SHP77 (cell line): ENCODE measurements at regions not wholly inside any gene's neighbourhood (a gene's known extent, or its start where the extent isn't known, plus 50 kb on each side); places are given as distances from the start of the nearest gene placed in this dataset.
"Not testable (repeated sequence)": the region's sequence is repeated elsewhere in the genome, so short reads cannot be mapped to it uniquely, and the experiment has no call there.

Source experiments
- DNase-seq, 2 experiments: peaks; one replicate each; lab custom pipeline; 2025; lab: John Stamatoyannopoulos, UW

DNA sequence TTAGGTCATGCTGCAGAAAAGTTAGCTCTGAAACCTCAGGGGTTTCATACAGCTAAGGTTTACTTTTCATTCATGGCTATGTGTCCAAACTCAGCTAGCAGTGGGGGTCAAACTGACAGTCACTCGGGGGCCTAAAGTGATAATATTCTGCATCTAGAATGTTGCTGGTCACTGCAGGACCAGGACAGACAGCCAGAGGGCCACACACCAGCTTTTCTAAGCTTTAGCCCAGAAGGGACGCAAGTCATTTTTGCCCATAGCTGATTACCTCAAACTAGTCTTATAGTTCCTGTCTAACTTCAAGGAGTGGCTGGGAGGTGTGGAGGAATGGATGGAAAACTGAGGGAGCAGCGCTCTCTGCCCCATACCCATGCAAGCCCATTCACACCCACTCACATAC lies 163.0 kb upstream of the NLRP1 start:
- no peak for DNase-seq

DNA sequence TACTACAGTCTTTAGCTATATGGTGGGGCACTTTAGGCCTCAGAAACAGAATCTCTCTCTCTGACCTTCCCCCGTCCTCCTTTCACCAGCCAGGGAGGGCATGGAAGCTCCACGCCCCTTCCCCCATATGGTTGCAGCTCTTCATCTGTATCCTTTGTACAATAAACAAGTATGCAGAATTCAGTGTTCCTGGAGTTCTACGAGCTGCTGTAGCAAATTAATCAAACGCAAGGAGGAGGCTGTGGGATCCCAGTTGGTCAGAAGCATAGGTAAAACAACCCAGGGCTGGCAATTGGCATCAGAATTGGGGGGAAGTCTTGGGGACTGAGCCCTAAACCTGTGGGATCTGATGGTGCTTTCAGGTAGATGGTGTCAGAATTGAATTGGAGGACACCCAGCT lies 163.7 kb upstream of the NLRP1 start:
- DNase-seq, result no peak

DNA sequence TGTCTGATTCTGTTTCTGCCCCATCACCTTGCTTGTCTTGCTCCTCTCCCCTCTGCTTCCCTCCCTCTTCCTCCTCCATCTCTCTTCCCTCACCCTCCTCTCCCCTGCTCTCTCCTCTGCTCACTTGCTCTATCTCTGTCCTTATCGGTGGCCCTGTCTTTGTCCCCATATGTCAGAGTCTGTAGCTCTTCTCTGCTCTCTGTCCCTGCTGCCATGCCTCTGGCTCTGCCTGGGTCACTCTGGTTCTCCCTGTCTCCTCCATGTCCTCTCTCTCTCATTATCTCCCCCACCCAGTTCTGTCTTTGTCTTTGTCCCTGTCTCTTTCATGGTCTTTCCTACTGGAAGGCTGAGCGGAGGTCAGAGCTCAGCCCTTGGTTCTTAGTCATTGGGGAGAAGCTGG lies 169.1 kb upstream of the NLRP1 start:
- DNase-seq, result no peak

DNA sequence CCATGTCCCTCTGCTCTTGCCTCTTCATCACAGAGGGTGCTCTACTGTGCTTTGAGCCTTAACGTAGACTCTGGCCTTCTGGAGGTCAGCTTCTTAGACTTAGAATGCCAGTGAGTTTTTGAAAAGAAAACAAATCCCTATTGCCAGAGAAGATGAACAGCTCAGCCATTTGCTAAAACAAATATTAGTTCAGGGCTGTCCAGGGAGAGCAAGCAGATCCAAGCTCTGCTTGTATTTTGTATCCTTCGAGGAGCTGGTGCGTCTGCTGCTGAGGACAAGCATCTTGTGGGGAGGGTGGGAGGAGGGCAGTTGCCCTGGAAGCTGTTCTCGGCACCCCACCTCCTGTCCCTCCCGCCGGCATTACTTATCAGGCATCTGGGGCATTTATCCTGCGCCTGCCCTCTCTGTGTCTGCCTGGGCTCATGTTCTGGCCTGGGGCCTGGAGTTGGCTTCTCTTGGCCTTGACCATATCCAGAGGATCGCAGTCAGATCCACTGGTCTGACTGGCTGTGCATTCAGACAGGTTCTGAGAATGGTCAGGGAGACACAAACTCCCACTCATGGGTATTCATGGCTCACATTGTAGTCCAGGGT lies 173.1 kb upstream of the NLRP1 start:
- no peak for DNase-seq

DNA sequence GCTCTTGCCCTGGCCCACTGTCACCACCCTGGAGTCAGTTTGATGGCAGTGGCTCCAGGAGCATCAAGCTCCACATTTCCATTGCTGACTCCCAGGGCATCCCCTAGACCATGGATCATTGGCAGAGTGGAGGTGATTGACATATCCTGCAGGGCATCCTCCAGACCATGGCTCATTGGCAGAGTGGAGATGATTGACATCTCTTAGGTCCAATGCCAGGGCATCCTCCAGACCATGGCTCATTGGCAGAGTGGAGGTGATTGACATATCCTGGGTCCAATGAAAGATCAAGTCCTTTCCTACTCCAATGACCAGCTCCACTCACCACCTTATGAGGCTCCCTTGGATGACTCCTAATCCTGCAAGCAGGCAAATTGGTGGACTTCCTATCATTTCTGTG lies 174.3 kb upstream of the NLRP1 start:
- no peak for DNase-seq

DNA sequence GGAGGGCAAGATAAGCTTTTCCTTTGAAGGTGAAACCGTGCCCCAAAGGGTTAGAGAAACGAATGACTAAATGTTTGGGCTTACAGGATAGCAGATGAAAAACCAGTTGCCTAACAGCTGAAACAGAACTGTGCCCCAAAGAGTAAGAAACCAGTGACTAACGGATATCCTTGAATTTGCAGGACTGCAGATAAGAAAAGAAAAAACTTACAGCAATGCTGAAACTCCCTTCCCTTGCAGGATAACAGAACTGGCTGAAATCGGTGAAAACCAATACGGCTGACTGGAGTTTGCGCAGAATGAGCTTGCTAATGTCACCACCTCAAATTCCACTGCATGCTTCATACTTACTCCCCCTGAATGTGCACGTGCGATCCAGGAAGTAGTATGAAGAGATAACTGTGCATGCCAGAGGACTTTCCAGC lies 175.2 kb upstream of the NLRP1 start:
- DNase-seq, result no peak

DNA sequence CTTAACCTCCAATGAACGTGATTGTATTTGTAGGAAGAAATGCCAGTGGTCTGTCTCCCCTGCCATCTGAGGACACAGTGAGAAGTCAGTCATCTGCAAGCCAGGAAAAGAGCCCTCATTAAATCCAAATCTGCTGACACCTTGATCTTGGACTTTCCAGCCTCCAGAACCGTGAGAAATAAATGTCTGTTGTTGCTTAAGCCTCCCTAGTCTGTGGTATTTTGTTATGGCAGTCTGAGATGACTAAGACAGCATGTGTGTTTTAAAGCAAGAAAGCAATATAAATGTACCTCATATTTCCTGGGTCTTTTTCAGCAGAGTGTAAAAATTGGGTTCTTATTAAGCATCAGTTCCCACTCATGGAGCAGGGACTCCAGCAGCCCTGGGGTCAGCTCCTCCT lies 177.9 kb upstream of the NLRP1 start:
- DNase-seq, result no peak

DNA sequence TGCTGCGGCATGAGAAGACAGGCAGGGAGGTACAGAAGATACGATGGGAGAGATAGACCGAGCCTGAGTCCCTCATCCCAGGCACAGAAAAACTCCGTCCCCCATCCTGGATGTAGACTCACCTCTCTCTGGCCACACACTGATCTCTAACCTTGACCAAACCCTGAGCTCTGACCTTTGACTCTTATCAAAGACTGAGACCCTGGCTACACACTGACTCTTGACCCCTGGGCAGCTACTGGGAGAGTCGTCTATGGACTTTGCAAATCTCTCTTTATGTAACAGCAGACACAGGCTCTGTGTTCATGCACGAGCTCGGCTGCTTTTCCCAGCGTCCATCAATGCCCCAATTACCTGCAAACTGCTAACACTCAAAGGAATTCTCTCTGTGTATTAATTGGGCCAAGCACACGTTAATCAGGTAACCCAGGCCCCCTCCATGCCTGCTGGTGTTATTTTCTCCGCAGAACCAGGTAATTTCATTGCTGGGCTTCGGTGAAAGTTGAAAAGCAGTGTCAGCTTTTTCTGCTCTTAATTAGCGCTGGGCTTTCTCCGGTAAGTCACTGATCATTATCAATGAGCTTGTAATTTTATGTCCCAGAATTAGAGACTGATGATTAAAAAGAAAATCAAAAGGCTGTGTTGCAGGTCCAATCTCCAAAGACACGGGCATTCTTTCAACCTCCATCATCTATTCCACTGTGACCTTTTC lies 179.4 kb upstream of the NLRP1 start:
- DNase-seq, result no peak

DNA sequence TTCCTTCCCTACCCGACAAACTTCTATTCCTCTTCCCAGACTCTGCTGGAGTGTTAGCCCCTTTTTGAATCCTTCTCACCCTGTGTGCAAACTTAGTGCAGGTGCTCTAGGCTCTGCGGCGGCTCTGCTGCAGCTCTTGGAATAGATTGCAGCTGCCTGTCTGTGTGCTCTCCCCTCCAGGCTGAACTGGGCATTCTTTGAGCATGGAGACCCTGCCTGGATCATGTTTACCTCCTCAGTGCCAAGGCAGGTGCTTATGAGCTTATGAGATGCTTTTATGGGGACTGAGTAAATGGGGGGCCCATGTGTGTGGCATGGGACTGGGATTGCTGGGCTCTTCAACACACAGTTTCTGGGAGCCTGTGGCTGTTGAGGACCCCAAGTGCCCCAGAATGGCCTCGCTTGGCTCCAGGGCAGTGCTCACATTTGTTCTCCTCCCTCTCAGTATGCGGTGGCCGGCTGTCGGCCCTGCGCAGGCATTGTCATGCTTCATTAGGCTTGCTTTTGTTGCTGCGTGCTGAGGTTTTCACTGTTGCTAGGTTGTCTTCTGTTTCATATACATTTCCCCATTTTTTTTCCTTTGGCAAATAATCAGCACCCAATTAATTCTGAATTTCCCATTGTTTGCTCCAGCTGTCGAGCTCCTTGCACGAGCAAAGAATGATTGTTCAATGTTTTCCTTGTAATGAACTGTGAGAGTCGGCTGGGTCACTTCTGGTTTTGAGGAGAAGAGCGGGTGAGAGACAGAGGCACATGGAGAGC lies 185.5 kb upstream of the NLRP1 start:
- DNase-seq, result no peak

DNA sequence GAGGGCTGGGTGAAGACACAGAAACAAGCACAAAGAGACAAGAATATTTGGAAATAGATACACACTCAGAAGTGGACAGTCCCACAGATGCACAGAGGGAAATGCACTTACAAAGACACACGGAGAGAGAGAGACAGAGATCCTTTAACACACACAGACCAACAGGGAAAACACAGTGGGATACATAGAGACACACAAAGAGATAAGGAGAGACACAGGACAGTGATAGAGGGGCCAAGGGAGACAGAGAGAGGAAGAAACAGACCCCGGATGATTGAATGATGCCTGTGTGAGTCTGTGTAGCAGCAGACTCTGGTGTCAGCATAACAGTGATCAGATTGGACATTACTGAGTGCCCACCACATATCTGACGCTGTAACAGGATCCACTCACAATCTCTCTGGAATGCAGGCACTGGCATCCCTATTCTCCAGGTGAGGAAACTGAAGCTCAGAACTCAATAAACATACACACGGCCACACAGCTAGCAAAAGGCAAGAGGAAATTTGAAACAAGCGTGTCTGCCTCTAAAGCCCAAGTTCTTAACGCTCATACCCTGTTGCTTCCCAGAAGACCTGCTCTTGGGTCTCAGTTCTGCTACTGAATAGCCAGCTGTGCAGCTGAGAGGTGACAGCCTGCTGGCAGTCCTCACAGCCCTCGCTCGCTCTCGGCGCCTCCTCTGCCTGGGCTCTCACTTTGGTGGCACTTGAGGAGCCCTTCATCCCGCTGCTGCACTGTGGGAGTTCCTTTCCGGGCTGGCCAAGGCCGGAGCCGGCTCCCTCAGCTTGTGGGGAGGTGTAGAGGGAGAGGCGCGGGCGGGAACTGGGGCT lies 186.3 kb upstream of the NLRP1 start:
- no peak for DNase-seq

DNA sequence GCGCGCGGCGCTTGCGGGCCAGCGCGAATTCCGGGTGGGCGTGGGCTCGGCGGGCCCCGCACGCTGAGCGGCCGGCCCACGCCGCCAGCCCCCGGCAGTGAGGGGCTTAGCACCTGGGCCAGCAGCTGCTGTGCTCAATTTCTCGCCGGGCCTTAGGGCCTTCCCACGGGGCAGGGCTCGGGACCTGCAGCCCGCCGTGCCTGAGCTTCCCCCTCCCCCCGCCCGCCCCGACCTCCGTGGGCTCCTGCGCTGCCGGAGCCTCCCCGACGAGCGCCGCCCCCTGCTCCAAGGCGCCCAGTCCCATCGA lies 186.9 kb upstream of the NLRP1 start:
- DNase-seq, result not testable (repeated sequence)

DNA sequence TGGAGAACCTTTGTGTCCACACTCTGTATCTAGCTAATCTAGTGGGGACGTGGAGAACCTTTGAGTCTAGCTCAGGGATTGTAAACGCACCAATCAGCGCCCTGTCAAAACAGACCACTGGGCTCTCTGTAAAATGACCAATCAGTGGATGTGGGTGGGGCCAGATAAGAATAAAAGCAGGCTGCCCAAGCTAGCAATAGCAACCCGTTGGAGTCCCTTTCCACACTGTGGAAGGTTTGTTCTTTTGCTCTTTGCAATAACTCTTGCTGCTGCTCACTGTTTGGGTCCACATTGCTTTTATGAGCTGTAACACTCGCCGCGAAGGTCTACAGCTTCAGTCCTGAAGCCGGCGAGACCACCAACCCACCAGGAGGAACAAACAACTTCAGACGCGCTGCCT lies 187.7 kb upstream of the NLRP1 start:
- DNase-seq, result not testable (repeated sequence)

DNA sequence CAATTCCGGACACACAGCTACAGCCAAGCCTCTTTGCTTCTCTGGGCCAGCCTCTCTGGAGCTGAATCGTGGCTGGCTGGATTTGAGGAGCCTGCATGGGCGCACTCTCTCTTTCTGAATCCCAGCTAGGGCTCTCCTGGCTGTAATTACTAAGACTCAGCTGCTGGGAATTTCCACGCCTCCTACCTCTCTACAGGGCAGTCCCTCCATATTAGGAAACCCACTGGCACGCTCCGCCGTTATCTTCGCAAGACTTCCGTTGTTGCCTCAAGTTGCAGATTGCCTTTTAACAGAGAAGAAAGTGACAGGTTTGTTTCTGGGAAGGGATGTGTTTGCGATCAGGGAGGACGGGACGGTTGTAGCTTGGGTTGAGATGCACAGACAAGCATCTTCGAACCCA lies 188.4 kb upstream of the NLRP1 start:
- DNase-seq, result no peak

DNA sequence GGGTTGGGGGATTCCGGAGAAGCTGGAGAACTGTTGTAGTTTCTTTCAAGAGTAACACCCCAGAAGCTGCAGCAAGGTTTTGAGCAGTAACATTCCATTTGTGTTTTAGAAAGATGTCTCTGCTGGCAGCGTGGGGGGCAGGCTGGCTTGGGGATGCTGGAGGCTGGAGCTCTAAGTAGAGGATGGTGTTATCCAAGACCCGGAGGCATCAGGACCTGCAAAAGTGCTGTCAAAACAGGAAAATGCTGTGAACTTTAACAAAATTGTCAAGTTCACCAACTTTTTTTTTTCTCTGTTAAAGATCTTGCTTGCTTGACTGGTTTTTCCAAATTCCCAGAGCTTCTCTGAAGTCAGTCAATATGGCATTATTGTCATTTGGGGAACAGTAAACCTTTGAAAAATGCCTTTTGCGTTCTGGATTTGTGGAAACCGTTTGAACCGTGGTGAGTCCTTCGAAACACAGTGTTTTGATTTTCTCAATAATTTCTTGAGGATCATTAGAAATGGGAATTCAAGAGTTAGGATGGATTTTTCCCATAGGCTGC lies 189.6 kb upstream of the NLRP1 start:
- no peak for DNase-seq

DNA sequence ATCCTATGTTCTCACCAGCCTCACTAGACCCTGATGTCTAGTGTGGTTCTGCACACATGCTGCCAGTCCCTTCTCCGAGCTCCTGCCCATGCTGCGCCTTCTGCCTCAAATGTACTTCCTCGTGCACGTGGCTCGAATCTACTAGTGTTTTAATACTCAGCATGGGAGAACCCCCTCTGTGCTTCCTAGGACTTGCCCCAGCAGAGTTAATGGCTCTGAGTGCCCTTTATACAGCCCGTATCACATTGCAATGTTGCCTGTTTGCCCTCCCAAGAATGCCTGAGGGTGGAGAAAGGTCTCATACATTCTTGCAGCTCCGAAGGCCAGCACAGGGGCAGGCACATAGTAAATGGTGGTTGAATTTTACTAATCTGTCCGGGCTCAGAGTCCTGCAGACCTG lies 190.8 kb upstream of the NLRP1 start:
- no peak for DNase-seq

DNA sequence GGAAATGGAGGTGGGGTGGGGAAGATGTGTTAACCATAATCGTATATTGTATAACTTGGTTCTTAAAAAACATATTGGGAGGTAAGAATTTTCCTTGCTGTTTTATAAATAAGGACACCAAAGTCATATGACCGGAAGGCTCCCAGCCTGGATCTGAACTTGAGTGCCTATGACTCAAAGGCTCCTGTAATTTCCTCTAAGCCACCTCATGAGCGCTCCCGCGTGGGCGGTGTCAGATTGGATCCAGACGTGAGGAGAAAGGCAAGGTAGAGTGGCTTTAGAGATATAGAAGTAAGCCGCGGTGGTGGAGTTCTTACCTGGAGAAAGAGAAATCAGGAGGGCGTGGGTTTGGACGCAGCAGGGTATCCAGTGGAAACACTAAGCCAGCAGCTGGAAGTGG lies 196.2 kb upstream of the NLRP1 start:
- DNase-seq, result no peak

DNA sequence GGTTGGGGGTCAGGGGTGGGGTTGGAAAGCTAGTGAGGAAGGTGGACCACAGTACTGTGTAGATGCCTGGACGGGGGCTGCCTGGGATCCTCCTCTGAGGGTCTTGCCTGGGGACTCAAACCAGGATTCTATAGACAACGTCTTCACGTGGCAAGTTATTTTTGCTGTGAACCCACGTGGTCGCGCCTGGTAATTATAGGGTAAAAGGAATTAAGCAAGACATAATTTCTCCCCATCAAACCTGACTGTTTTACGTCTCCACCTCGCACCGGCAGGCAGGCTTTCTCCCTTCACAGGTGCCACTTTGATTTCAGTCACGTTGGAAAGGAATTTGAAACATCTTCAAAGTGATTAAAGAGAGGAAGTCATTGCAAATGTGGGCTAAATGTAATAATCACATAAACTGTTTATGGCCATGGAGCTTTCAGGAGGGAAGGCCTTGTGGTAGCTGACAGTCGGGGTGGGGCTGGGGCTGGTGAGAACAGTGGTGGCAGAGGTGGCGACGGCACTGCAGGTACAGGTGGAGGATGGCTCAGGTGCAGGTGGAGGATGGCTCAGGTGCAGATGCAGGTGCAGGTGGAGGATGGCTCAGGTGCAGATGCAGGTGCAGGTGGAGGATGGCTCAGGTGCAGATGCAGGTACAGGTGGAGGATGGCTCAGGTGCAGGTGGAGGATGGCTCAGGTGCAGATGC lies 197.1 kb upstream of the NLRP1 start:
- DNase-seq, result no peak

DNA sequence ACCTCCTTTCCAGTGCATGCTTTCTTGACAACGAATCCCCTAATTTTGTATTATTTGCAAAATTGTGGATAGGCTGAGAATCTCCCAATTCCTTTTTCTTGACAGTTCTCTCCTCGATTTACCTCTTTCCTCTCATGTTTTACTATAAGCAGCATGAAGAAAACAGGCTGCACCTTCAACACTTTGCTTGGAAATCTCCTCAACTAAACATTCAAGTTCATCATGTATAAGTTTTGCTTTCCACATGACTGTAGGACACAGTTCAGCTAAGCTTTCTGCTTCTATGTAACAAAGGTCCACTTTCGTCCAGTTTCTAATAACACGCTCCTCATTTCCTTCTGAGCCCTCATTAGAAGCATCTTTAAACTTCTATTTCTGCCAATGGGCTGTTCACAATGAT lies 199.0 kb upstream of the NLRP1 start:
- no peak for DNase-seq

DNA sequence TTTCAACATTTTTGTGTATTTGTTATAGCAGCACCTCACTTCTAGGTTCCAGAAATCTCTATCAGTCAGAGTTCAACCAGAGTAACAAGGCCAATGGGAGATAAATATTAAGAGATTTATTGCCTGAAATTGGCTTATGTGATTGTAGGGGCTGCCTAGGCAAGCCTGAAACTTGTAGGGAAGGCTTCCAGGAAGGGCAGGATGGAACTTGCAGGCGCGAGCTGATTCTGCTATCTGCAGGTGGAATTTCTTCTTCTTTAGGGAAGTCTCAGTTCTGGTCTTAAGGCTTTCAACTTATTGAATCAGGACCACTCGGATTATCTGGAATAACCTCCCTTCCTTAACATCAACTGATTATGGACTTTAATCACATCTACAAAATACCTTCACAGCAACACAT lies 199.5 kb upstream of the NLRP1 start:
- no peak for DNase-seq

DNA sequence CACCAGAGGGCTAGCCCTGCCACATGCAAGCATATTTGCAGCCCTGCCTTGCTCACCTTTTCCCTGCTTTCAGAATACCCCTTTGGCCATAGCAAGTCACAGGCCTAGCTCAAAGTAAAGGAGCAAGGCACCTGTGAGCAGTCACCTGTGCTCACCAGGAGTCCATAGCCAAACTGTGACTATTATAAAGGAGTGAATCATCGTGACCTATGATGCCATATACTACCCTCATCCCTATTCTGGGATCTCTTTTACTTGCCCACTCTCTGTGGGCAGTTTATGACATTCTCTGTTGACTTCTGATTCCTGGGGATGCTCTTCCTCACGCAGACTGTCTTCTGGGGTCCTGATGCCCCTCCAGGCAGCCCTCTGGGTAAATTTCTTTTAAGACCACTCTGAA lies 200.5 kb upstream of the NLRP1 start:
- DNase-seq, result no peak

DNA sequence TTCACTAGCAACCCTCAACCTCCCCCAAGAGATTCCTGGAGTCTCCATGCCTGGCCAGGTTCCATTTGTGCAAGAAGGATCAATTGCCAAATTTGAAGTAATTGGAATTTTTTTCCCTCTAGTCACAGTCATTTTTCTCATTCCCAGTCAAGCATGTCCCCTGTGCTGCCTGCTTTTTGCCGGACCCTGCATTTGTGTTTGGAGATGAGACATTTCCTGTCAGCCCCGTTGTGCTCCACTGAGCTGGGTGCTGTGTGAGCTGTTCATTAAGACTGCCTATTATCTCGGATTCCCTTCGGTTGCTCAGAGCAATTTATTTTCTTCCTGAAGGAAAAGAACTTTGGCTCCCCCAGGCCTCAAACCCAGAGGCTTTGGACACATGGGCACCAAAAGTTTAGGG lies 201.0 kb upstream of the NLRP1 start:
- DNase-seq, result no peak
